HUES64 (cell line): ENCODE measurements at regions not wholly inside any gene's neighbourhood (a gene's known extent, or its start where the extent isn't known, plus 50 kb on each side); places are given as distances from the start of the nearest gene placed in this dataset.

Experiments used
- H3K27ac ChIP-seq: 2 replicates; pipeline ENCODE4 v1.7.0; 2013; ENCODE audit warnings: low read depth, low read length, inconsistent platforms
- H3K27me3 ChIP-seq: 2 replicates; pipeline ENCODE4 v1.6.1; 2013; ENCODE audit warnings: mild to moderate bottlenecking, low read length; ENCODE audit not compliant: insufficient read depth
- H3K36me3 ChIP-seq: 2 replicates; pipeline ENCODE4 v1.6.1; 2013; ENCODE audit warnings: mild to moderate bottlenecking, low read length; ENCODE audit not compliant: insufficient read depth
- H3K4me1 ChIP-seq: 2 replicates; pipeline ENCODE4 v1.6.1; 2013; ENCODE audit warnings: mild to moderate bottlenecking, low read length, moderate library complexity; ENCODE audit not compliant: insufficient read depth
- H3K4me3 ChIP-seq: 2 replicates; pipeline ENCODE4 v1.5.1; 2013; ENCODE audit warnings: mild to moderate bottlenecking, low read length, moderate library complexity
- H3K9ac ChIP-seq: 2 replicates; pipeline ENCODE4 v1.6.1; 2013; ENCODE audit warnings: mild to moderate bottlenecking, low read depth, low read length
- H3K9me3 ChIP-seq: 2 replicates; pipeline ENCODE4 v1.6.1; 2013; ENCODE audit warnings: low read depth, low read length; ENCODE audit not compliant: insufficient read depth
- WGBS: fragments of 150-250, 120-280 bp; methylation state at CpG from one replicate; pipeline ENCODE4 v1.1.7; 2013; ENCODE audit warnings: missing lambda C conversion rate; 5-methylcytosine and 5-hydroxymethylcytosine counted together

DNA sequence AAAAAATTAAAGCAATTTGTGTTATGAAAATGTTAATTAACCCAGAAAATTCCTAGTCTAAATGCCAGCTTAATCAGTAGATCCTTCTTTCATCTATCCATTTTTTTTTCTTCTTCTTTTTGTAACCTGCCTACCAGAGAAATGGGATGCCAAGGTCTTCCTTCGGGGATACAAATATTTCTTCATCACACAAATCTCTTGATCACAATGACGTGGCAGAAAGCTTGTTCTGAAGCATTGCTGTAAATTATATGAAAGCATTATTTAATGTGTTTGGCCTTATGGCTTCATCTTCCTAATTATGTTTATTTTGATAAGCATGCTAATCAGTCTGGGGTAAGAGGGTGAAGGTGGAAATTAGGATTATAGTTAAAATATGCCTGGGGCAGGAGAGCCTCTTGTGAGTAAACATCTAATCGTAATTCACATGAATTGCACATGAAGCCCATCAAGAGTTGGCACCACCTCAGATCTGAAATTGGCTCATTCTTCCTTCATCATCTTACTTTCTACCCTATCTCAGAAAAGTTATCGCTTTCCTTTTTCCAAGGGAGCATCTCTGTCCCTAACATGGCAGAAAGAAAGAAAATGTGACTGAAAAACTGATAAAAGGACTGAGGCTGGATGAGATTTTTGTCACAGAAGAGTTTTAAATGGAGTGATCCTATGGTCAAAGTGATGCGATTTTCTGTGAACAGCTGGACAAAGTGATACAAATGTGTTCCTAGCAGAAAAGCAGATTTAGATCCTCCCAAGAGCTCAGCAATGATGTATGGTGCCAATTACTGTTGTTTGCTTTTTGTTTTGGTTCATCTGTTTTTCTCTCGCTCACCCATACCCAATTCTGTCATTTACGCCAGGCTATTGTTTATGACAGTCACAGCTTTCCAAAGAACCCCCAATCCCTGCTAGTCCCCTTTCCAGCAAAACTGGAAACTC, 76.9 kb upstream of the PMAIP1 start:
- WGBS: 94% methylated on average over 7 of the region's 7 CpGs
- H3K27ac ChIP-seq: no peak overlapping the region
- no peak overlapping the region for H3K4me3 ChIP-seq
- no peaks in the 10 kb centered on the region for H3K36me3 ChIP-seq
- no peaks in the 10 kb centered on the region for H3K27me3 ChIP-seq
- no peak overlapping the region for H3K9ac ChIP-seq
- H3K9me3 ChIP-seq: no peaks in the 10 kb centered on the region
- H3K4me1 ChIP-seq: no peaks in the 10 kb centered on the region

DNA sequence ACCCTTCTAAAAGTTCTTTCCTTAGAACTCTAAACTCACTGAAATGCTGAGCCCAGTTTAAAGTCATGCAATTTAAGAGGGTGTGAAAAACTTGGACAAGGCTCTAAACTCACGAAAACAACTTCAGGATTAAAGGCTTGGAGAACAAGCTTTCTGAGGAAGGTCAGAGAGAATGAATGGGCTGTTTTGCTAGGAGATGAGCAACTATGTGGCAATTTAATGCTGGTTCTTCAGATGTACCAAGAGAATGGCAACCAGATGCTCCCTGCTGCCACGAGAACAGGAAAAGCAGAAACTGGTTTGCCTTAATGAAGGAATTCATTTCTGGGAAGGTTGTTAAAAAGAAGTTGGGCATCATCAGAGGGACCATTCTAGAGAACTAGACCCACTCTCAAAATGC, 77.8 kb upstream of the PMAIP1 start:
- no peaks in the 10 kb centered on the region for H3K36me3 ChIP-seq
- H3K27me3 ChIP-seq: no peaks in the 10 kb centered on the region
- no peak overlapping the region for H3K27ac ChIP-seq
- no peak overlapping the region for H3K4me3 ChIP-seq
- 87% methylated on average over 2 of the region's 2 CpGs for WGBS
- H3K4me1 ChIP-seq: no peaks in the 10 kb centered on the region
- no peaks in the 10 kb centered on the region for H3K9me3 ChIP-seq
- no peak overlapping the region for H3K9ac ChIP-seq

DNA sequence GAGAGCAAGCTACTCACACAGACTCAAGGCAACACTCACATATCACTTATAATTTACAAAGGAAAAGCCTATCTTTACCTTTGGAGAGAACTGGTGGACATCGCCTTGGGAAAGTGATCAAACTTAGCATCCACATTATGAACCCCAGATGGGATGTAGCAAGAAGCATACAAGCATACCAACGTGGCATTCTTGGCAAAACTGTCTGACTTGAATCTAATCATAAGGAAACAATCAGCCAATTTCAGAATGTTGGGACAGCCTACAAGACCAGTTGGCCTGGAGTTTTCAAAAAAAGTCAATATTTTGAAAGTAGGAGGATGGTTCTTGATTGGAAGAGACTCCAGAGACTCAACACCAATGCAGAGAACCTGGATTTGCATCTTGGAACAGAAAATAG, 79.1 kb upstream of the PMAIP1 start:
- no peaks in the 10 kb centered on the region for H3K9me3 ChIP-seq
- no peaks in the 10 kb centered on the region for H3K36me3 ChIP-seq
- 87% methylated on average over 2 of the region's 2 CpGs for WGBS
- no peaks in the 10 kb centered on the region for H3K4me1 ChIP-seq
- H3K4me3 ChIP-seq: no peak overlapping the region
- H3K27ac ChIP-seq: no peak overlapping the region
- H3K27me3 ChIP-seq: no peaks in the 10 kb centered on the region
- no peak overlapping the region for H3K9ac ChIP-seq

DNA sequence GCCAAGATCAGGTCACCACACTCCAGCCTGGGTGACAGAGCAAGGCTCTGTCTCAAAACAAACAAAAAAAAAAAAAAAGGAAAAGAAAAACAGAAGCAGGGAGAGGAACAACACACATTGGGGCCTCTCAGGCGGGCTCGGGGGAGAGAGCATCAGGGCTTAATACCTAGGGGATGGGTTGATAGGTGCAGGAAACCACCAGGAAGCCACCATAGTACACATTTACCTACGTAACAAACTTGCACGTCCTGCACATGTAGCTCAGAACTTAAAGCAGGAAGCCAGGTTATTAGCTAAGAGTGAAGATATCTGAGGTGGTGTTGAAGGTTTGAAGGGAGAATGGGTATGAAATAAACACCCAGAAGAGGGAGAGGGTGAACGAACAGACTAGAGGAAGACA, 81.0 kb upstream of the PMAIP1 start:
- Histone ChIP-seq H3K9me3 (no peaks in the 10 kb centered on the region), H3K4me3 (no peak overlapping the region)
- 94% methylated on average over 5 of the region's 5 CpGs for WGBS

DNA sequence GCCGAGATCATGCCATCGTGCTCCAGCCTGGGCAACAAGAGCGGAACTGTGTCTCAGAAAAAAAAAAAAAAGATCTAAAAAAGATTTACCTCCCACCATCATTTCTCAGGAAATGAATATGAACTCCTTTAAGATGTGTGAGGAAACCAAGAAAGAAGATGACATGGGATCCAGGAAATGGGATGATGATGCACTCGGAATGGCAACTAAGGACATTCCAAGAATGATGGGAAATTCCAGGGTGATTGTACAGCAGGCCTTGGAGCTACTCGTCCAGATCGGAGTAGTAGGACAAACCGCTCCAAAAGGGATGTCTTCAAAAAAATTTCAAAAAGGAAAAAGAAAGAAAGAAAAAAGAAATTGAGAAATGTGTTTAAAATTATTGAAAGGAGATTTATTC, 84.9 kb upstream of the PMAIP1 start:
- H3K4me3 ChIP-seq: no peak overlapping the region
- no peaks in the 10 kb centered on the region for H3K27me3 ChIP-seq
- WGBS: 92% methylated on average over 7 of the region's 7 CpGs
- no peak overlapping the region for H3K27ac ChIP-seq
- H3K9ac ChIP-seq: no peak overlapping the region
- no peaks in the 10 kb centered on the region for H3K4me1 ChIP-seq
- H3K9me3 ChIP-seq: no peaks in the 10 kb centered on the region
- H3K36me3 ChIP-seq: no peaks in the 10 kb centered on the region

More for the DNA sequence above, 81.0 kb upstream of the PMAIP1 start:
- H3K9ac ChIP-seq: no peak overlapping the region
- H3K4me1 ChIP-seq: no peaks in the 10 kb centered on the region
- H3K27me3 ChIP-seq: no peaks in the 10 kb centered on the region
- no peaks in the 10 kb centered on the region for H3K36me3 ChIP-seq
- H3K27ac ChIP-seq: no peak overlapping the region

DNA sequence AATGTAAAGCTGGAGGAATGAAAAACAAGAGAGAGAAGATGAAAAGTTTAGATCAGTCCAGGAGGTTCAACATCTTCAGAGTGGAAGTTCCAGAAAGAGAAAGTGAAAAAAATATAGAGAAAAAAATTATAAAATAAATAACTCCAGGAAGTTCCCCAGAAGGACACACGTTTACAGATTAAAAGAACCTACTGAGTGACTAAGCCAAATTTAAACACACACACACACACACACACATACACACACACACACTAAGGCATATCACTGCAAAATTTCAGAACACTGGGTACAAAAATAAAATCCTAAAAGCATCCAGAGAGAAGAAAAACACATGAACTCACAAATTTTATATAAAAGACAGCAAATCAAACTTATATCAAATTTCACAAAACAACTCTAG, 85.9 kb upstream of the PMAIP1 start:
- Histone ChIP-seq H3K27me3 (no peaks in the 10 kb centered on the region), H3K27ac (no peak overlapping the region), H3K9me3 (no peaks in the 10 kb centered on the region)

DNA sequence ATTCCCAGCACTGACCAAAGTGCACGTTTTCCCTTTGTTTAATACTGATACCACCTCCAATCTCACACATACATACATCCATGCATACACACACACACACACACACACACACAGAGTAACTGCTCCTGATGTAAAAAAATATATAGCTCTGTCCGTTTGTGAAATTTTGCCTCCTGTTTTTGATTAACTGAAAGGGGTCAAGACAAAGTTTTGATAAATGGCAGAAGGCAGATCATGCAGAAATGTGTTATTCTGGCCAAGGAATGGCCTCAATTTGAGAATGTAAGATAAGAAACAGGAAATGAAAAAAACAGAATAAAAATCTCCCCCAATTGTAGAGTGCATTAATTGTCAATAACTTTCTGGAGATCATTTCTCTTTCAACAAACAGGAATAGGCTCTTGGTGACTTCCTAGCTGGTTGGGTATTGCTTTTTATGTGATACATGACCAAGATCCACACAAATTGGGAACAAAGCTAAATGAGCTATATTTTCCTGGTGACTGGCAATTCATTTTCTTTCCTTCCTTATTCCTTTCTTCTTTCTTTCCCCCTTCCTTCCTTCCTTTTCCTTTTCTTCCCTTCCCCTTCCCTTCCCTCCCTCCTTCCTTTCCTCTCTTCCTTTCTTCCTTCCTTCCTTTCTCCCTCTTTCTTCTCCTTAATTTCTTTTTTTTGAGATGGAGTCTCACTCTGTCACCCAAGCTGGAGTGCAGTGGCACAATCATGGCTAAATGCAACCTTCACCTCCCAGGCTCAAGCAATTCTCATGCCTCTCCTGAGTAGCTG, 88.9 kb upstream of the PMAIP1 start:
- Histone ChIP-seq H3K27ac (no peak overlapping the region), H3K36me3 (no peaks in the 10 kb centered on the region), H3K4me1 (no peaks in the 10 kb centered on the region), H3K4me3 (no peak overlapping the region), H3K9ac (no peak overlapping the region), H3K27me3 (no peaks in the 10 kb centered on the region), H3K9me3 (no peaks in the 10 kb centered on the region)
- WGBS: 43% methylated on average over 2 of the region's 2 CpGs

More for the DNA sequence above, 85.9 kb upstream of the PMAIP1 start:
- Histone ChIP-seq H3K4me1 (no peaks in the 10 kb centered on the region), H3K36me3 (no peaks in the 10 kb centered on the region), H3K4me3 (no peak overlapping the region), H3K9ac (no peak overlapping the region)
- 77% methylated on average over 1 of the region's 1 CpG for WGBS

DNA sequence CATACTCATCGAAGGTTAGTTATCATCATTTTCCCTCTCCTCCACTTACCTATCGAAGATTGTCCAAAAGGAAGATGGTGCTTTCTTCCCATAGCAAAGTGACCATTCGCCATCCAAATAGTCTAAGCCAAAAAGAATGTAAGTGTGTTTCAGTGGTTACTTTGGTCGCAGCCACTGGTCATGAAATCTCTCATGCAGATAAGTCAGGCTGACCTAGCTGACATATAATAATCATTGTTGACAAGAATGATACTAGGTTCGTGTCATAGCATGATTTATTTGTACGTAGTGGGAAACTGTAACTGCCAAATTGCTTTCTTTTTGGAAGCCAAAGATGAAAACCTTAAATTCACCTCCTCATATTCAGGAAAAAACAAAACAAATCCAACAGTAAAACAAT, 89.6 kb upstream of the PMAIP1 start:
- no peak overlapping the region for H3K27ac ChIP-seq
- no peaks in the 10 kb centered on the region for H3K27me3 ChIP-seq
- no peaks in the 10 kb centered on the region for H3K4me1 ChIP-seq
- H3K9me3 ChIP-seq: no peaks in the 10 kb centered on the region
- H3K36me3 ChIP-seq: no peaks in the 10 kb centered on the region
- H3K4me3 ChIP-seq: no peak overlapping the region
- WGBS: 97% methylated on average over 6 of the region's 6 CpGs
- no peak overlapping the region for H3K9ac ChIP-seq

DNA sequence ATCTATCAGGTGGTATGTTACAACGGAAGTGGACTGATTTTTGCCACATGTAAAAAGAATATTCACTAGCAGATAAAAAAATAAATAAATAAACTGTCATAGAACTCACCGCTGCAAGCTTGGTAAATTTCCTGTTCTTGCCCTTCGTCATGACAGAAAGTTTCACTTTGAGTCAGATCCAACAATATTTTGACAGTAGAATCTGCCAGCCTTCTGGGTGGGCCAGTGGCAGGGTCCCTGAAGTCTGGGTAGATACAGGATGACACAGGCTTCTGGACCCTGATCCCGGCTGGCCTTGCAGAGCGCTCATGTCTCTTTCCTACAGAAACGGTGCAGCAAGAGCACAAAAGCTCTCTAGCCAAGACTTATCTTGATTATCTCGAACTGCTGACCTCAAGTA, 97.8 kb upstream of the PMAIP1 start:
- no peaks in the 10 kb centered on the region for H3K27me3 ChIP-seq
- H3K36me3 ChIP-seq: no peaks in the 10 kb centered on the region
- no peaks in the 10 kb centered on the region for H3K9me3 ChIP-seq
- H3K27ac ChIP-seq: no peak overlapping the region
- no peaks in the 10 kb centered on the region for H3K4me1 ChIP-seq
- no peak overlapping the region for H3K9ac ChIP-seq
- 92% methylated on average over 6 of the region's 7 CpGs for WGBS
- no peak overlapping the region for H3K4me3 ChIP-seq

DNA sequence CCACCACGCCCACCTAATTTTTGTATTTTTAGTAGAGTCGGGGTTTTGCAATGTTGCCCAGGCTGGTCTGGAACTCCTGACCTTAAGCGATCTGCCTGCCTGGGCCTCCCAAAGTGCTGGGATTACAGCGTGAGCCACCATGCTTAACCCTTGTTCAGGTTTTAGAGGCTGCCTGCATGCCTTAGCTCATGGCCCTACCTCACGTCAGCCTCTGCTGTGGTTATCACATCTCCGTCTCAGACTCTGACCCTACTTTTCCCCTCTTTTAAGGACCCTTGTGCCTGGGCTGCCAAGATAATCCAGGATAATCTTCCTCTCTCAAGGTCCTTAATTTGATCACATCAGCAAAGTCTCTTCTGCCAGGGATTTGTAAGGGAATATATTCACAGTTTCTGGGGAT, 98.2 kb upstream of the PMAIP1 start:
- H3K9ac ChIP-seq: no peak overlapping the region
- H3K9me3 ChIP-seq: no peaks in the 10 kb centered on the region
- no peak overlapping the region for H3K27ac ChIP-seq
- H3K36me3 ChIP-seq: no peaks in the 10 kb centered on the region
- WGBS: 94% methylated on average over 6 of the region's 6 CpGs
- no peaks in the 10 kb centered on the region for H3K27me3 ChIP-seq
- H3K4me1 ChIP-seq: no peaks in the 10 kb centered on the region
- no peak overlapping the region for H3K4me3 ChIP-seq

DNA sequence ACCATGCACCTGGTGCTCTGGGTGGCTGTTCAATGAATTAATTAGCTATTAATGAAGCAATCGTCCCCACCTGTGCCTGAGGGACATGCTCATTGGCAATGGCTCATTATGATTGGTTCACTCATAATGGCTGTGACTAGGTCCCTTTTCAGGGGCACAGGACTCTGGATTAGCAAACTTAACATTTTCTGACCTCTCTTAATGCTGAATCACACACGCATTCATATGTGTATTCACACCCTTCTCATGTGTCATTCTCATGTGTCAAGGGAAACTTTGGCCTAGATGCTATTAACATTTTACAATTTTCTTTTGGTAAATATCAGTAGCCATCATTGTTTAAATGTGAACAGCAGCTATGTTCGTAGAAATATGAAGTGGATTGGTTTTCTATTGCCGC, 98.9 kb upstream of the PMAIP1 start:
- Histone ChIP-seq H3K4me3 (no peak overlapping the region), H3K27me3 (no peaks in the 10 kb centered on the region), H3K27ac (no peak overlapping the region), H3K9me3 (no peaks in the 10 kb centered on the region), H3K36me3 (no peaks in the 10 kb centered on the region), H3K4me1 (no peaks in the 10 kb centered on the region), H3K9ac (no peak overlapping the region)
- 96% methylated on average over 4 of the region's 4 CpGs for WGBS
